Cardiac muscle cell (in vitro differentiated cells and primary cell): ENCODE measurements at regions not wholly inside any gene's neighbourhood (a gene's known extent, or its start where the extent isn't known, plus 50 kb on each side); places are given as distances from the start of the nearest gene placed in this dataset.

Experiments
- DNase-seq, 2 donors: peaks; one replicate each; pipeline versions ENCODE4 v3.0.0 to v3.0.0-alpha.2; 2010 to 2017; ENCODE audit warnings: low read depth in 1 of 2, low spot score in 1 of 2
- H3K27ac ChIP-seq: fragments of 200-600 bp; sonication (generic); 2 replicates; pipeline ENCODE4 v1.5.1; 2016
- H3K27me3 ChIP-seq: fragments of 200-600 bp; sonication (generic); 2 replicates; pipeline ENCODE4 v1.6.0; 2016; ENCODE audit warnings: control low read depth
- H3K36me3 ChIP-seq: fragments of 200-600 bp; sonication (generic); 2 replicates; pipeline ENCODE4 v1.5.1; 2016; ENCODE audit warnings: control low read depth
- H3K4me1 ChIP-seq: fragments of 200-600 bp; sonication (generic); 2 replicates; pipeline ENCODE4 v1.8.1; 2017; ENCODE audit warnings: low read depth, mild to moderate bottlenecking, mixed run types
- H3K4me3 ChIP-seq: fragments of 200-600 bp; sonication (generic); 2 replicates; pipeline ENCODE4 v1.5.1; 2016; ENCODE audit warnings: mild to moderate bottlenecking
- H3K9me3 ChIP-seq: fragments of 200-600 bp; sonication (generic); 2 replicates; pipeline ENCODE4 v1.5.1; 2017; ENCODE audit warnings: low read depth, mild to moderate bottlenecking, control low read depth
- TF ChIP-seq, protein P1 (sequence below): IDR thresholded peaks from 2 replicates; pipeline ENCODE4 v1.5.1; 2012; ENCODE audit warnings: low read depth, mild to moderate bottlenecking, low read length

DNA sequence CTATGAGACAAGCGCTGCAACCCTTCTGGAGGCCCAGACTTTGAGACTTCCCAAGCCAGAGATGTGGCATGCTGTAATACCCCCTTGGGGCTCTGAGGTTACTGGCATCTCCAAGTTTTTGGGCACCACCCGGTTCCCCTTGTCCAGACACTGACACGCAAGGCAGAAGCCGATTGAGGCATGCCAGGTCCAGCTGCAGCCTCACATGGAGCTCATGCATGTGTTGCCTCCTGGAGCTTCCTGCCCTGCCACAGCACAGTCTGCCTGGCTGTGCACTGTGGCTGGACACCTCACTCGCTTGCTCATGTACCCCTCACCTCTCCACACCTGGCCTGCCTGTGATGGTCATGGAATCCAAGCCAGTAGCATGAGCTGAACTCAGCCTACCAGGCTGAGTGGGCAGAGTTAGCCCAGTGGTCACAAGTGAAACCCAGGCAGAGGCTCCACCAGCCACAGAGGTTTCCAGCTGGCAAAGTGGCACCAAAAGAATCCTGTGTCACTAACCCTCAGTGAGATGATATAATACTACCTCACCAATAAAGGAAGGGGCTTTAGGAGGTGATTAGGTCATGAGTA, 789.2 kb upstream of the INTU start:
- Histone ChIP-seq H3K4me3 (no peak overlapping the region), H3K27ac (no peak overlapping the region), H3K36me3 (no peaks in the 10 kb centered on the region), H3K9me3 (no peaks in the 10 kb centered on the region), H3K4me1 (no peaks in the 10 kb centered on the region), H3K27me3 (no peaks in the 10 kb centered on the region)
- DNase-seq: no peak
- TF ChIP-seq, protein P1, sequence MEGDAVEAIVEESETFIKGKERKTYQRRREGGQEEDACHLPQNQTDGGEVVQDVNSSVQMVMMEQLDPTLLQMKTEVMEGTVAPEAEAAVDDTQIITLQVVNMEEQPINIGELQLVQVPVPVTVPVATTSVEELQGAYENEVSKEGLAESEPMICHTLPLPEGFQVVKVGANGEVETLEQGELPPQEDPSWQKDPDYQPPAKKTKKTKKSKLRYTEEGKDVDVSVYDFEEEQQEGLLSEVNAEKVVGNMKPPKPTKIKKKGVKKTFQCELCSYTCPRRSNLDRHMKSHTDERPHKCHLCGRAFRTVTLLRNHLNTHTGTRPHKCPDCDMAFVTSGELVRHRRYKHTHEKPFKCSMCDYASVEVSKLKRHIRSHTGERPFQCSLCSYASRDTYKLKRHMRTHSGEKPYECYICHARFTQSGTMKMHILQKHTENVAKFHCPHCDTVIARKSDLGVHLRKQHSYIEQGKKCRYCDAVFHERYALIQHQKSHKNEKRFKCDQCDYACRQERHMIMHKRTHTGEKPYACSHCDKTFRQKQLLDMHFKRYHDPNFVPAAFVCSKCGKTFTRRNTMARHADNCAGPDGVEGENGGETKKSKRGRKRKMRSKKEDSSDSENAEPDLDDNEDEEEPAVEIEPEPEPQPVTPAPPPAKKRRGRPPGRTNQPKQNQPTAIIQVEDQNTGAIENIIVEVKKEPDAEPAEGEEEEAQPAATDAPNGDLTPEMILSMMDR: no peak

DNA sequence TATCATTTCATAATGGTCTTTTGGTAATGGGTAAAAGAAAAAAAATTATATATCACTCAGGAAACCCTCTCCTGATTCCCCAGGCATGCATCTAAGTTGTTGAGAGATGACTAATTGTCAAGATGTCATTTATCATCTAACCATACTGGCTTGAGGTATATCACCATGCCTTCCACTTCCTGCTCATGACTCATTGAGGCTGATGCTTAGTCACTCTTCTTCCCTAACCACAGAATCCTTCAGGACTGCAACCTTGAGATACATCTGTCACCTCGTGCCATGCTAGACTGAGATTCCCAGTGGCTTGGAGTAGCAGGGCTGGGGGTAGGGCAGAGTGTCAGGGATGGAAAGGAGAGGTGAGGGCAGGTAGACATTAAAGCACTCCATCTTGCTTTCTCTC, 782.5 kb upstream of the INTU start:
- no peaks in the 10 kb centered on the region for H3K4me1 ChIP-seq
- H3K9me3 ChIP-seq: no peaks in the 10 kb centered on the region
- no peak overlapping the region for H3K4me3 ChIP-seq
- peak in 1 of 2 donors; percentile 83 for DNase-seq
- TF ChIP-seq, protein P1: no peak
- H3K36me3 ChIP-seq: no peaks in the 10 kb centered on the region
- no peaks in the 10 kb centered on the region for H3K27me3 ChIP-seq
- H3K27ac ChIP-seq: no peak overlapping the region

DNA sequence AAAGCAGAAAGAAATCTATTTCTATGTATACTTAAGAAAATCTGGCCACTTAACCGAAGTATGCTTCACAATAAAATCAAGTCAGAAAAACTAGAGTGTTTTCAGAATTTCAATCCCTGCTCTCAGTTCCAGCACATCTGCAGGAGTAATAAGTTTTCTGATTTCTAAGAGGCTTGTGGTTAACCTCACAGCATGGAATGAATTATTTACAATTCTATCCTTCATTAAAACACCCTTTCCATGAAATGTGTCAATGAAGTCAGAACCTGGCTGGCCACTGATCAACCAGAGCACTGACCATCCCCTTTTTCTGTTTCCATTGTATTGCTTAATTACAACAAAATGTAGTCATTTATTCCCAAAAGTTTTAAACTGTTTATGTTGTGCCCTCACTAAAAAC, 781.4 kb upstream of the INTU start:
- DNase-seq: peak in 1 of 2 donors; percentile 18
- H3K27ac ChIP-seq: no peak overlapping the region
- H3K4me1 ChIP-seq: no peaks in the 10 kb centered on the region
- H3K4me3 ChIP-seq: no peak overlapping the region
- H3K9me3 ChIP-seq: no peaks in the 10 kb centered on the region
- TF ChIP-seq, protein P1: no peak
- H3K36me3 ChIP-seq: no peaks in the 10 kb centered on the region
- no peaks in the 10 kb centered on the region for H3K27me3 ChIP-seq

DNA sequence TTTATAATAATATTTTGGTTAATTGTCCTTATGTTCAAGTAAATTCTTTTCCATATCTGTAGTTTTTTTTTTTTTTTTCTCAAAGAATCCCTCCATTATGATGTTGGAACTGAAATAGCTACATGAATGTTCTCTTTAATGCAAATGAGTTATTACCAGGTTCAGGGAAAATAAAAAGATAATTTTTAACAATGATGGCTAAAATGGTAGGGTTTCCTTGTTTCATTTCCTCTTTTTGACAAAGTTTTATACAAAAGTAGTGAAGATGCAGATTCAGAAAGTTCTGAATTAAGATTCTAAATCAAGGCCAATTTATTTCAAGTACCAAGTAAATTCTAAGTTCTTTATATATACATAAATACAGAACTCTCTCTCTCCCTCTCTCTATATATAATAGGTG, 779.0 kb upstream of the INTU start:
- no peaks in the 10 kb centered on the region for H3K9me3 ChIP-seq
- no peaks in the 10 kb centered on the region for H3K27me3 ChIP-seq
- H3K4me1 ChIP-seq: no peaks in the 10 kb centered on the region
- no peak overlapping the region for H3K4me3 ChIP-seq
- TF ChIP-seq, protein P1: no peak
- DNase-seq: no peak
- H3K36me3 ChIP-seq: no peaks in the 10 kb centered on the region
- no peak overlapping the region for H3K27ac ChIP-seq

DNA sequence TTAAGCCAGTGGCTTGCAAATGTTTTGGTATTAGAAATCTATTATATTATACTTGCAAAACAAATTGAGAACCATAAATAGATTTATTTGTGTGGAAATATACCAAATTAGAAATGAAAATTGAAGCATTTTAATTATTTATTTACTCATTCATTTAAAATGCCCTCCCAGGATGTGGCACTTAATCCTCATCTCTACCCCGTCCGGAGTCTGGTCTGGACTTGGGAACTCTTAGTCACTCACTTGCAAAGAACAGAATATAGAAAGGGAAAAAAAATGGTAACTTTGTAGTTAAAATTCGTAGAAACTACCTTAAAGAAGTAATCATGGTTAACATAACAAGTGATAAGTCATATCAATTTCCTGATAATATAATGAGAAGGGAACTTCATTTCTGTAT, 775.9 kb upstream of the INTU start:
- Histone ChIP-seq H3K4me3 (no peak overlapping the region), H3K36me3 (no peaks in the 10 kb centered on the region), H3K4me1 (no peaks in the 10 kb centered on the region), H3K9me3 (no peaks in the 10 kb centered on the region), H3K27ac (no peak overlapping the region), H3K27me3 (no peaks in the 10 kb centered on the region)
- DNase-seq: no peak
- TF ChIP-seq, protein P1: no peak

DNA sequence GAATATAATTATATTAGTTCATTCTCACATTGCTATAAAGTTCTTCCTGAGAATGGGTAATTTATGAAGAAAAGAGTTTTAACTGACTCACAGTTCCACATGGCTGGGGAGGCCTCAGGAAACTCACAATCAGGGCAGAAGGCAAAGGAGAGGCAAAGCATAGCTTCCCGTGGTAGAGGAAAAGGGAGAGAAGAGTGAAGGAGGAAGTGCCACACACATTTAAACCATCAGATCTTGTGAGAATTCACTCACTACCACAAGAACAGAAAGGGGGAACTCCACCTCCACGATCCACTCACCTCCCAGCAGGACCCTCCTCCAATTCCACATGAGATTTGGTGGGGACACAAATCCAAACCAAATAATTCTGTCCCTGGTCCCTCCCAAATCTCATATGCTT, 773.4 kb upstream of the INTU start:
- TF ChIP-seq, protein P1: no peak
- Histone ChIP-seq H3K36me3 (no peaks in the 10 kb centered on the region), H3K27me3 (no peaks in the 10 kb centered on the region), H3K27ac (no peak overlapping the region), H3K9me3 (no peaks in the 10 kb centered on the region), H3K4me1 (no peaks in the 10 kb centered on the region), H3K4me3 (no peak overlapping the region)
- no peak for DNase-seq
